RWPE1 (cell line): ENCODE measurements at regions not wholly inside any gene's neighbourhood (a gene's known extent, or its start where the extent isn't known, plus 50 kb on each side); places are given as distances from the start of the nearest gene placed in this dataset.

Source experiments
- CTCF ChIA-PET: fragments of 350-600 bp; sonication (Branson Sonifier 250); formaldehyde crosslinking; extraction: SDS; loops from one replicate; lab custom pipeline; 2021; lab: Yijun Ruan, JAX
- POLR2A ChIA-PET: fragments of 400-600 bp; formaldehyde crosslinking; extraction: SDS; loops from one replicate; lab custom pipeline; 2020; ENCODE audit warnings: antibody characterized with exemption; ENCODE audit not compliant: low non-redundant PET; lab: Yijun Ruan, JAX
- DNase-seq: peaks from one replicate; pipeline ENCODE4 v3.0.0; 2012; ENCODE audit warnings: low spot score
- H3K27ac ChIP-seq: fragments of 450-650 bp; 2 replicates; pipeline ENCODE4 v1.5.1; 2017
- CTCF ChIP-seq: fragments of 450-650 bp; conservative IDR thresholded peaks from 2 replicates; pipeline ENCODE4 v1.5.1; 2017; ENCODE audit warnings: low read depth, mild to moderate bottlenecking

- POLR2A ChIA-PET, result no interaction called here
Measured at GRCh38 chr12:72082986-72083820, 144.6 kb downstream of the TPH2 start.

GRCh38 chr12:72084061-72084460 lies 145.4 kb downstream of the TPH2 start:
- POLR2A ChIA-PET, result no interaction called here
- no peak overlapping the region for H3K27ac ChIP-seq
- CTCF ChIA-PET, result no interaction called here
- DNase-seq, result no peak
- TF ChIP-seq CTCF, result no peak

More at GRCh38 chr12:72082986-72083820, 144.6 kb downstream of the TPH2 start:
- TF ChIP-seq CTCF, result no peak
- no peak for DNase-seq
- CTCF ChIA-PET, result interaction anchor here (1.0 kb wide), 1 partner anchor 66 kb away, joined by 4 read pairs; no protein-coding TSS in a partner anchor
- no peak overlapping the region for H3K27ac ChIP-seq

- no peak for TF ChIP-seq CTCF
- no peak for DNase-seq
- no peak overlapping the region for H3K27ac ChIP-seq
- CTCF ChIA-PET, result no interaction called here
- POLR2A ChIA-PET, result no interaction called here
Measured at GRCh38 chr12:72084880-72085279, 146.2 kb downstream of the TPH2 start.

GRCh38 chr12:72089678-72090077 lies 151.0 kb downstream of the TPH2 start:
- no peak for TF ChIP-seq CTCF
- CTCF ChIA-PET, result no interaction called here
- no peak for DNase-seq
- POLR2A ChIA-PET, result no interaction called here
- no peak overlapping the region for H3K27ac ChIP-seq

- ChIA-PET CTCF (no interaction called here), POLR2A (no interaction called here)
- TF ChIP-seq CTCF, result no peak
- no peak overlapping the region for H3K27ac ChIP-seq
- DNase-seq, result no peak
Measured at GRCh38 chr12:72093424-72093823, 154.8 kb downstream of the TPH2 start.

GRCh38 chr12:72093930-72094329 lies 155.3 kb downstream of the TPH2 start:
- POLR2A ChIA-PET, result no interaction called here
- TF ChIP-seq CTCF, result no peak
- CTCF ChIA-PET, result no interaction called here
- H3K27ac ChIP-seq, result no peak overlapping the region
- DNase-seq, result no peak
